NCI-H1930 (cell line): ENCODE measurements at regions not wholly inside any gene's neighbourhood (a gene's known extent, or its start where the extent isn't known, plus 50 kb on each side); places are given as distances from the start of the nearest gene placed in this dataset.

Experiments
- DNase-seq, 2 experiments: peaks; one replicate each; lab custom pipeline; 2025; lab: John Stamatoyannopoulos, UW

DNA sequence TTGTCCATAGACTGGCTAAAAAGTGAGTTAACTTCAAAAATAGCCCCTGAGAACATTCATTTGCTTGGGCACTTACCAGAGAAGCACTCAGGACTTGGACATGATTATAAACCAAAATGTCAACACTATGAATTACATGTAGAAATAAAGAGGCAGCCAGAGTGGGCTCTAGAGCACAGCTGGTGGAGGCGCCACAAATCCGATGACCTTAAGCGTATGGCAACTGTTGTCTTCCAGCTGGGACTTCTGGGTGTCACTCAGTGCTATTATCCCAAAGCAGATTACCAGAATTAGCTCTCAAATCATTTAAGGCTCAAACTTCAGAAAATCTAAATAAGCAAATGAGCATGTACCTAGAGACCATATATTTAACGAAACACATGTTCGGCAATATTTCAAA, 1255.5 kb upstream of the SLC10A2 start:
- DNase-seq = no peak

GRCh38 chr13:104320446-104320845, 1254.2 kb upstream of the SLC10A2 start:
- DNase-seq = no peak

- DNase-seq = no peak
Measured at GRCh38 chr13:104318121-104318520, 1251.9 kb upstream of the SLC10A2 start.

DNA sequence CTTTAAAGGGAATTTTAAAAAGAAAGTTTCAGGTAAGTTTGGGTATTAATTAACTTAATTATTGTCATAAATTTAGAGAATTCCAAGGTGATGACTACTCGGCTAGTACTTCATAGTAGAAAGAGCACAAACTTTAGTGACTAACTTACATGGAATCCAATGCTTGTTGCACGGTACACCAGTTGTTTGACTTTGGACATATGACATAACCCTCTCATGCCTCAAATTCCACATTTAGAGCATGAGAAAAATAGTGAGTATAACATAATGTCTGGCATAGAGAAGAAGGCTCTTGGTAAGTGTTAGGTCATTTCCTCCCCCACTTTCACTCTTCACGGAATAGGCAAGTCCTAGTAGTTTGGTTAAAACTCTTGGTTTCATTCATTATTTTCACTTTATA, 1249.4 kb upstream of the SLC10A2 start:
- no peak for DNase-seq

GRCh38 chr13:104314926-104315535, 1248.8 kb upstream of the SLC10A2 start:
- DNase-seq = no peak

DNA sequence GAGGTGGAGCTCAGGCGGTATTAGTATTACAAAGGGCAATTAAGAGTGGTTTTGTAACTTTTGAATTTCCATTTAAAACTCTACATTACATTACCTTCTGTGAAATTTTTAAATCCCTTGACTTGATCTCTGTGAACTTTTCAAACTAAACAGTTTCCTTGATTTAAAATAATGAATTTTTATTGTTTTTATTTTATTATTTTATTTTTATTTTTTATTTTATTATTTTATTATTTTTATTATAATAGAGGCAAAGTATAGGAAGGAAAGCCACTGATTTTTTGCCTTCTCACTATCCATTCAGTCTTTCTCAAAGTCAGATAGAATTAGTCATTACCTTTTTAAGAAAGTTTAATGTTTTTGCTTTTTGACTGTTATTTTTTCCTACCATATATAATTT, 1248.1 kb upstream of the SLC10A2 start:
- DNase-seq = no peak

- no peak for DNase-seq
Measured at GRCh38 chr13:104310861-104311260, 1244.6 kb upstream of the SLC10A2 start.

DNA sequence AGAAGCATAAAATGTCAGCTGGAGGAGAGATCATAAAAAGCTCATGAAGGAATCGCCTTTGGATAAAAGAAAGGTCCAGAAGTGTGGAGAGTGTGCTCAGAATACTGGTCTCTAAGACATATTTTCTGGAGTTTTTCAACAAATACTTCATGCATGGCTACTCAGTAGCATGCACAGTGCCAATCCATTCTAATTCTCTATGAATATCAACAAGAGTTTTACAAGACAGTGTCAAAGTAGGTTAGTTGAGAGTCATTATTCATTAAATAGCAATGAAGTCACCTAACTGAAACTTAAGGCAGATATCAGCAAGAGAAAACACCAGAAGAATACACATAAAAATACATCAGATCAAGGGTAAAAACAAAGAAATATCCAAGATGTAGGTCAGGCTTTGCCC, 1243.2 kb upstream of the SLC10A2 start:
- no peak for DNase-seq

DNA sequence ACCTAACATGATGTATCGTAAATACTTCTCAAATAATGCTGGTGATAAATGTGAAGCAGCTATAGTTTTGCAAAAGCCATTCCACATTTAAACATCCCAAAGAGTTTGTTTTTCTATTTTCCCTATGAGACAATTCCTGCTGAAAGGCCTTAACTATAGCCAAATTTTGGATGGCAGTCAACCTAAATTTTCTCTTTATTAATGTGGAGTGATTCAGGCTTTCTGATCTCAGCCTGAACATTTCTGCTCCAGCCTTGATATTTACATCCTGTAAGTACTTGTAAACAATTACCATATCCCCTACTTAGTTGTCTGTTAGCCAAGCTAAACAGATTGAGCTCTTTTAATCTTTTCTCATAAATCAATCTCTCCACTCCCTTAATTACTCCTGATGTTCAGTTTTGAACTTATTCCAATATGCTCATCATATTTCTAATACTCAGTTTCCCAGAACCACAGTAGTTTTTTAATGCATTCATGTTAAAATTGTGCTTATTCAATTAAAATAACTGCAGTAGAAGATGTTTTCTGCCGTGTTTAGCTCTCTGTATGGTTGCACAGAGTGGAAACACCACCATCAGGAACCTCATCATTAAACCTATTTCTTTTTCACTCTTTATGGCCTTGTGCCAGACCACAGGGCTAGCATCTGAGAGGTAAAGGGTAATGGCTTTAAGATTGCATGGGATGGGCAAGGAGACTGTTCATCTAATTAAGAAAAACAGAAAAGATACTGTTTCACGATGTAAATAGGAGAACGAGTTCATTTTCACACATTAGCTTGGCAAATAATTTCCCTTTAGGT, 1235.2 kb upstream of the SLC10A2 start:
- DNase-seq = no peak

GRCh38 chr13:104297075-104297474, 1230.9 kb upstream of the SLC10A2 start:
- DNase-seq = no peak

DNA sequence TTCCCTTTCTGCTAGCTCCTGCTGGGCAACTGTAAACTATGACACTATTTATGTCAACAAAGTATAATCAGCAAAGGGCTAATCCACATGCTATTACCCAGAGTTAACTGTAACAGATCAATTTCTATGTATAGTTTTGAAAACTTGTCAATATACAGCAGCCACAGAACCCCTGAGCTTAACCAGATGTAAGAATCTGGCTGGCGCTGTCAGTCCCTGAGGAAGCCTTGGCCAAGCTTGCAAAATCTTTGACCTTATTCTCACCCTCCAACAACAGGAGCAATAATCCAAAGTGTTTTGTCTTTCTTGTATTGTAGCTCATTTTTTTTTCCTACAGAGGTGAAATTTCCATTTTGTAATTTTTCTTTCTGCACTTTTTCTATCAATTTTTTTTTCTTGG, 1230.1 kb upstream of the SLC10A2 start:
- DNase-seq = no peak

DNA sequence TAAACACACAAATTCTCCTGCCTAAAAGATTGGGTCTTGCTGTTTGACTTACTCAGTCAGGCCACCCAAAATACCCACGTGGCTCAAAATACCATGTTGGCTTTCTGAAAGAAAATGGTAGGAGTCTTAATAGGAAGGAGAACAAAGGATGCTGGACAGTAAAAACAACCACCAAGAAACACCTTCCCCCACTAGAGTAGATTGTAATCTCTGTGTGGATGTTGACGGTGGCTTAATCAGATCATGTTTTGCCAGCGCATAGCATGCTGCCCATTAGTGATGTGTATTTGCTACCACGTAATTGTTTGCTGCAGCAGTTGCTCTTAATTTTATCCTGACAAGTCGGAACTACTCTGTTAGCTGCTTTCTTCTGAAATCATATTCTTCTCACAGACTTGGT, 1229.3 kb upstream of the SLC10A2 start:
- no peak for DNase-seq

DNA sequence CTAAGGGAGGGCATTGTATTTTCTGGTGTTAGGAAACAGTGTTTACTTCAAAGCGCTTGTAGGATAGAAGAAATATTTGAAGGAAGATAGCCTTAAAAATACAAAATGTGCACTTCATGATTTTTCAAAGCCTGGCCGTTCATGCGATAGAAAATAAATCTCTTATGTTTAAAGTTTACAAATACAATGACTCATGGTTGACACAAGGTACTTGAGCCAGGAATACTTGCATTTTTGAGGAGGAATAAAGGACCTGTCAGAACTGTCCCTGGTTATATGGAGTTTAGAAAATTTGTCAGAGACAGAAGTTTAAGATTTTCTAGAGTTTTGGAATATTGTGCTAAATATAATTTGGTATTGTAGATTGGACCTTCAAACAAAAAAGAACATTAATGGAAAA, 1223.2 kb upstream of the SLC10A2 start:
- no peak for DNase-seq

- no peak for DNase-seq
Measured at GRCh38 chr13:104288496-104288895, 1222.3 kb upstream of the SLC10A2 start.

GRCh38 chr13:104286566-104287290, 1220.5 kb upstream of the SLC10A2 start:
- no peak for DNase-seq

DNA sequence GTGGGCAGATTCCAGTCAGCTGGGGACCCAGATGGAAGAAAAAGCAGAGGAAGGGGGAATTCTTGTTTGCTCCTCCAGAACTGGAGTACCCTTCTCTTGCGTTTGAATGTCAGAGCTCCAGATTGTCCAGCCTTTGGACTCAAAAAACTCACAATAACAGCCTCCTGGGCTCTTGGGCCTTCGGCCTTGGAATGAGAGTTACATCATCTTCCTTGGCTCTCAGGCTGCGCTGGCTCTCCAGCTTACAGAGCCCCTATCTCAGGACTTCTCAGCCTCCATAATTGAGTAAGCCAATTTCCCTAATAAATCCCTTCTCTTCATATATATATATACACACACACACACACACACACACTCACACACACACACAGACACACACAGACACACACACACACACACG, 1215.7 kb upstream of the SLC10A2 start:
- no peak for DNase-seq

GRCh38 chr13:104270731-104271130, 1204.5 kb upstream of the SLC10A2 start:
- DNase-seq = no peak

DNA sequence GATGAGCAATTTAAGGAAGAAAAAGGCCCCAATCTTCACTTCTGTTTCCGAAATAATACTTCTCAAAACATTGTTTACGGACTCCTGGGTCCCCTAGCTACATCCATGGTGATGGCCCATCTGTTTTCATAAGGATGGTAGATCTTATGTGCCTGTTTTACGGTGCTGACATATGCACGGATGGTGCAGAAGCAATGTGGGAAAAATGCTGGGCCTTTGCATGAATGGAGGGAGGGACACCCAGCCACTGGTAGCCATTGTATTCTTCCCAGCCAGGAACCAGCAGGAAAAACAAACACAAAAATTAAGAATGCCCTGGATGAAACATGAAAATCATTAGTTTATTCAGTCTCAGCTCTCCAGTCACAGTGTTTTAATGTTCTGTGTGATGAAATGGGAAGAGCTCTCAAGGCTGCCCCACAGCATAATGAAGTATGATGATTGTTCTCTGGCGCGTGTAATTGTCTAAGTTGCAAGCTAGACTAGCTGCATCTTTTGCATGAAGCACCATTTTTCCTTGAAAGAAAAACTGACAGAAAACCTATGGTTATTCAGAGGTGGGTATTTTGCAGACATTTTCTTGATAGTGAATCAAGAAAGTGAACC, 1201.1 kb upstream of the SLC10A2 start:
- DNase-seq = no peak

DNA sequence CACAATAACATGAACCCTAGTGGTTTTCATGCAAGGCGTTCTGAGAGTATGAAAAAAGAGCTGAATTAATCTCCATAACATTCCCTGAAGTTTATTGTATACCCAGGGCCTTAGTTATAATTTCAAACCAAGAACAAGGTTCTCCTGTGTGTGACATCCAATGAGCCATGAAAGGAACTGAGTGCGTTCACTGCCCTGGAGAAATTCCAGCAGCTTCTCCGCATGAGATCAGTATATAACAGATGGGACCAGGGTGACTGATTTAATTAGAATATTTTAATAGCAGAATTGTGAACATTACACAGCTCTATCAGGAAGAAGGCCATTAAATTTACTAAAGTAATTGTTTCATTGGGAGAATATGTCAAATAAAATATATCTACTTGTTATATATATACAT, 1190.5 kb upstream of the SLC10A2 start:
- DNase-seq = no peak

DNA sequence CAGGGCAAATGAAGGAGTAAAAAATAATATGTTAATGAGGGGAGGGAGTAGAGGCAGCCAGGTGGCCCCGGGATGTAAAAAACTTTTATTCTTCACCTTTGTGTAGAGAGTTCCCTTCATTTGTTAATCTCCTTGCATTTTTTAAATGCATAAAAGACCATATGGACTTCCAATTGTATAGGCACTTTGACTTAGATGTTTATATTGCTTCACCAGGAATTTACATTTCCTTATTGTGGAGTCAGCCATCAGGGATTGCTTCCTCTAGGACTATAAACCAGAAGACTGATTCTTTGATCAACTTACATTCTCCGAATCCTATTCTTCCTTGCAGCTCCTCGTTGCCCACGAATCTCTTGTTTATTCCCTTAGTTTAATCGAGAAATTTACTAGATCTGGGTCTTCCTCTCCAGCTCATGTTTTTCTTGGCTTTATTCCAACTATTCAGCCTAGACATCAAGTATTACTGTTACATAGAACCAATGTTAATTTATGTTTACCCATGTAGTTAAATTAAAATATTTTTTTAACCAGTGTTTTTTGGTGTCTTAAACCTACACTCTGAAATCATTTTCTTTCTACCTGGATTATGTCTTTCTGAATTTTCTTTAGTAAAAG, 1187.0 kb upstream of the SLC10A2 start:
- no peak for DNase-seq

DNA sequence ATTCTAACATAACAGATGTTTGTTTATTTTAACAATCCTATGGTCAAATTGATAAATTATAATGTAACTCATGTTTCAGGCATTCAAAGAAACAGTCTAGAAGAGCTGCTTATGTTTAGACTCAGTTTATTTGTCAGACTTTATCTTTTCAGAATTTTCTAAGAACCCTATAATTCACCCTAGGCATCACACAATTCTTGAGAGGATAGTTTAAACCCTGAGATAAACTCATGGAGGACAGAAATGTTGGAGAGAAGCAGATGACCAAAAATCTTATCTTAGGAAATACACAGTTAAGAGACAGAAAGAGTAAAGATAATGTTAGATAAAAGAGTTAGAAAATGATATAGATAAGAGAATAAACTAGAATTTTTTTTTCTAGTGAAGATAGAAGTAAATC, 1185.7 kb upstream of the SLC10A2 start:
- no peak for DNase-seq

DNA sequence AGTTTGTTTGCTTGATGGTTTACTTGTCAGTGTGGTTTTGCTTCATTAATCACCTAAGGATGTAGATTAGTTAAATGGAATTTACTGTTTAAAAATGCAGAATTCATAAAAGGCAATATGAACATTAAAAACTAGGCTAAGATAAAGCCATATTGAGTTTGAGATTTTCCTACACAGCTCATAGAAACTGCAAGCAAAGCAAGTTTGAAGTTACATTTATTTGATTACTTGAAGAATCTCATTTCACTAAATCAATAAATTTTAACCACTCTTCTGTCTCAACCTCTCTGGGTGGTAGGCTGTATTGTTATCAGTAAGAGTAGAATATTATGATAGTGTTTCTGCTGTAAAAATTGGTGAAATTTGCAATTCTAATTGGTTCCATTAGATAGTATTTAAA, 1180.7 kb upstream of the SLC10A2 start:
- DNase-seq = no peak
